ENCODE measurements at regions not wholly inside any gene's neighbourhood (a gene's known extent, or its start where the extent isn't known, plus 50 kb on each side); places are given as distances from the start of the nearest gene placed in this dataset.

DNA sequence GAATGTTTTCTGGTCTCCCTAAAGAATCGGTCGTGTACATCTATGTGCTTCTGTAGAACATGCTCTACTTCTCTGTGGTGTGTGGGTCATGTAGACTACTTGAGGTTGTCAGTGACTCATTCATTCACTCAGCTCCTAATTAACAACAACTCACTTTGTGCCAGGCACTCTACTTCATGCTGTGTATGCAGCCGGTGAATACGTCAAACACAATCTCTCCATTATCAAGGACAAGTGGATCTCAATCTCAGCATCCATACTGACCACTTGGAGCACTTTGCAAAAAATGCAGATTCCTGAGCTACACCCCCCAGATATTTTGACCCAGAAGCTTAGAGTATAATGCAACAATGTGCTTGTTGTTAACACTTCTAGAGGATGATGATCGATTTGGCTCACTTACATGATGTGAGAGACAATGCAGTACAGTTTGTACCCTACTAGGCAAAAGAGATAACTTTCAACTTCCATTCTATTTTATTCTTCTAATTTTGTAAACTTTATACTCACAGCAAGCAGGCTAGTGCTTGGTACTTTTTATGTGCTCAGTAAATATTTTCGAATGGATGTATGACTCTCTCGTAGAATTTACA is 508.6 kb upstream of the ADAMTS5 start:
- no peak for TF ChIP-seq EZH2 (IDR thresholded peaks at IDR 0.05; ENCODE audit: borderline replicate concordance, low read depth, low read length, poor library complexity, severe bottlenecking)
- TF ChIP-seq, protein P1, sequence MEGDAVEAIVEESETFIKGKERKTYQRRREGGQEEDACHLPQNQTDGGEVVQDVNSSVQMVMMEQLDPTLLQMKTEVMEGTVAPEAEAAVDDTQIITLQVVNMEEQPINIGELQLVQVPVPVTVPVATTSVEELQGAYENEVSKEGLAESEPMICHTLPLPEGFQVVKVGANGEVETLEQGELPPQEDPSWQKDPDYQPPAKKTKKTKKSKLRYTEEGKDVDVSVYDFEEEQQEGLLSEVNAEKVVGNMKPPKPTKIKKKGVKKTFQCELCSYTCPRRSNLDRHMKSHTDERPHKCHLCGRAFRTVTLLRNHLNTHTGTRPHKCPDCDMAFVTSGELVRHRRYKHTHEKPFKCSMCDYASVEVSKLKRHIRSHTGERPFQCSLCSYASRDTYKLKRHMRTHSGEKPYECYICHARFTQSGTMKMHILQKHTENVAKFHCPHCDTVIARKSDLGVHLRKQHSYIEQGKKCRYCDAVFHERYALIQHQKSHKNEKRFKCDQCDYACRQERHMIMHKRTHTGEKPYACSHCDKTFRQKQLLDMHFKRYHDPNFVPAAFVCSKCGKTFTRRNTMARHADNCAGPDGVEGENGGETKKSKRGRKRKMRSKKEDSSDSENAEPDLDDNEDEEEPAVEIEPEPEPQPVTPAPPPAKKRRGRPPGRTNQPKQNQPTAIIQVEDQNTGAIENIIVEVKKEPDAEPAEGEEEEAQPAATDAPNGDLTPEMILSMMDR (conservative IDR thresholded peaks at IDR 0.05; ENCODE audit: low read depth, low read length) = no peak

Data from A673 (cell line).